ENCODE measurements at regions not wholly inside any gene's neighbourhood (a gene's known extent, or its start where the extent isn't known, plus 50 kb on each side); places are given as distances from the start of the nearest gene placed in this dataset.

DNA sequence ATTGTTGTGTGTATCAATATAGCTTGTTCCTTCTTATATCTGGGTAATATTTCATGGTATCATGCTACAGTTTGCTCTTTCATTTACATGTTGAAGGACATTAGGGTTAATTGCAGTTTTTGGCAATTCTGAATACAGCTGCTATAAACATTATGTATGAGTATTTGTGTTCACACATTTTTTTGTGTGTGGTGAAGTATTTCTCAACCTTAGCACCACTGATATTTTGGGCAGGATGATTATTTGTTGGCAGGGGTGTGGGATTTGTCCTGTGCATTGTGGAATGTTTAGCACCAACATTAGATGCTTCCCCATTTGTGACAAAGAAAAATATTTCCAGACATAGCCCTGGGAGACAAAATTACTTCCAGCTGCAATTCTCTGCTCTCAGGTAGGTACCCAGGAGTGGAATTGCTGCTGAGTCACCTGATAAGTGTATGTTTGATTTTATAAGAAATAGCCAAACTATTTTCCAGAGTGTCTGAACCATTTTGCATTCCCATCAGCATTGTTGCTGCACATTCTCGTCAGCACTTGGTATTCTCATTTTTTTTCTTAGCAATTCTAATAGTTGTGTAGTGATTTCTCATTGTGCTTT is 128.2 kb downstream of the SNX19 start:
- no peak for TF ChIP-seq EZH2 (IDR thresholded peaks at IDR 0.05; ENCODE audit: low read length)
- TF ChIP-seq, protein P1, sequence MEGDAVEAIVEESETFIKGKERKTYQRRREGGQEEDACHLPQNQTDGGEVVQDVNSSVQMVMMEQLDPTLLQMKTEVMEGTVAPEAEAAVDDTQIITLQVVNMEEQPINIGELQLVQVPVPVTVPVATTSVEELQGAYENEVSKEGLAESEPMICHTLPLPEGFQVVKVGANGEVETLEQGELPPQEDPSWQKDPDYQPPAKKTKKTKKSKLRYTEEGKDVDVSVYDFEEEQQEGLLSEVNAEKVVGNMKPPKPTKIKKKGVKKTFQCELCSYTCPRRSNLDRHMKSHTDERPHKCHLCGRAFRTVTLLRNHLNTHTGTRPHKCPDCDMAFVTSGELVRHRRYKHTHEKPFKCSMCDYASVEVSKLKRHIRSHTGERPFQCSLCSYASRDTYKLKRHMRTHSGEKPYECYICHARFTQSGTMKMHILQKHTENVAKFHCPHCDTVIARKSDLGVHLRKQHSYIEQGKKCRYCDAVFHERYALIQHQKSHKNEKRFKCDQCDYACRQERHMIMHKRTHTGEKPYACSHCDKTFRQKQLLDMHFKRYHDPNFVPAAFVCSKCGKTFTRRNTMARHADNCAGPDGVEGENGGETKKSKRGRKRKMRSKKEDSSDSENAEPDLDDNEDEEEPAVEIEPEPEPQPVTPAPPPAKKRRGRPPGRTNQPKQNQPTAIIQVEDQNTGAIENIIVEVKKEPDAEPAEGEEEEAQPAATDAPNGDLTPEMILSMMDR (optimal IDR thresholded peaks at IDR 0.05 in 1 of 3, IDR thresholded peaks at IDR 0.05 in 1 of 3, conservative IDR thresholded peaks at IDR 0.05 in 1 of 3; ENCODE audit: extremely low read depth in 1 of 3, insufficient read depth in 2 of 3, low read length in 3 of 3): no peak
- Histone ChIP-seq H3K79me2 (ENCODE audit: control insufficient read depth, insufficient read depth, low read length) (no peaks in the 10 kb centered on the region), H3K4me3 (ENCODE audit: control insufficient read depth in 2 of 3, extremely low read depth in 1 of 3, insufficient read depth in 2 of 3, low read depth in 1 of 3, low read length in 3 of 3) (no peak overlapping the region), H3K4me2 (ENCODE audit: control insufficient read depth, extremely low read depth, insufficient read depth, low read depth, low read length) (no peak overlapping the region), H3K4me1 (ENCODE audit: control insufficient read depth, extremely low read depth, insufficient read depth, low read length) (peaks cover 19% of the 10 kb centered on the region), H3K36me3 (ENCODE audit: control insufficient read depth in 2 of 2, extremely low read depth in 1 of 2, insufficient read depth in 2 of 2, low read length in 2 of 2) (no peaks in the 10 kb centered on the region), H3K9me1 (ENCODE audit: control insufficient read depth, extremely low read depth, insufficient read depth, low read length) (no peaks in the 10 kb centered on the region), H3K27me3 (ENCODE audit: control insufficient read depth, extremely low read depth, insufficient read depth, low read length) (no peaks in the 10 kb centered on the region), H2AFZ (ENCODE audit: control insufficient read depth, low read length) (no peak overlapping the region), H3K9me3 (ENCODE audit: control insufficient read depth, low read depth, low read length) (no peaks in the 10 kb centered on the region), H3K27ac (ENCODE audit: control insufficient read depth, insufficient read depth, low read length) (no peak overlapping the region), H4K20me1 (ENCODE audit: control insufficient read depth, extremely low read depth, insufficient read depth, low read length) (no peaks in the 10 kb centered on the region), H3K9ac (ENCODE audit: control insufficient read depth, extremely low read depth, insufficient read depth, low read length) (no peak overlapping the region)
- no peak for DNase-seq (ENCODE audit: low read depth, low spot score)
- dilution Hi-C loops (cut with MboI; ENCODE audit: extremely low pct_ligation_motif_present, low sequenced_read_pairs): no loop called here
- FAIRE-seq: no peak

DNA sequence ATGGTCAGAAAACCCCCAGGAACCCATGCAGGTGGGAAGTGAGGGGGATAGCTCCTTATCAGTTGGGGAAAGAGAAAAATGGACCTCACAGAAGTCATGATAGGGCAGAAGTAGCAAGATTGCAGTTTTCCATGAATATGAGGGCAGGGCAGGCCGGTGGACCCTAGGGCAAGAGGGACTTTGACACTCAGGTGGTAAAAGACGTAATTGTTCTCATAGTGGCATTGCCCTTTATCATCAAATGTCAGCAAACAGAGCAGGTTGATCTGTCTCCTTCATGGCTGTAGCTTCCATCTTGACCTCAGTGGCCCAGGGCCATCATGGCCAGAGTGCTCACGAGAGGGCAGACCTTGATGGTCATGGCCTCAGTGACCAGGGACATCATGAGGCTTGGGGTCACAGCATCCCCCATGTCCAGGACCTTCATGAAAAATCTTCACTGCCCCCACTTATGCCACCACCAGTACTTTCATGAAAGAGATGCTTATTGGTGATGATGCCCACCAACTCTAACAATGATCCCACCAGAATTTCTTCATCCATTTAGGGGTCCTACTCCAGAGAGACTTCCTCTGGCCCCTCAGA is 127.1 kb downstream of the SNX19 start:
- no peaks in the 10 kb centered on the region for H4K20me1 ChIP-seq (ENCODE audit: control insufficient read depth, extremely low read depth, insufficient read depth, low read length)
- H3K4me3 ChIP-seq (ENCODE audit: control insufficient read depth in 2 of 3, extremely low read depth in 1 of 3, insufficient read depth in 2 of 3, low read depth in 1 of 3, low read length in 3 of 3): no peak overlapping the region
- H3K4me1 ChIP-seq (ENCODE audit: control insufficient read depth, extremely low read depth, insufficient read depth, low read length): peaks cover 19% of the 10 kb centered on the region
- H3K27me3 ChIP-seq (ENCODE audit: control insufficient read depth, extremely low read depth, insufficient read depth, low read length): no peaks in the 10 kb centered on the region
- no peak overlapping the region for H3K27ac ChIP-seq (ENCODE audit: control insufficient read depth, insufficient read depth, low read length)
- no peak for DNase-seq (ENCODE audit: low read depth, low spot score)
- no peaks in the 10 kb centered on the region for H3K9me3 ChIP-seq (ENCODE audit: control insufficient read depth, low read depth, low read length)
- no peaks in the 10 kb centered on the region for H3K79me2 ChIP-seq (ENCODE audit: control insufficient read depth, insufficient read depth, low read length)
- H3K9ac ChIP-seq (ENCODE audit: control insufficient read depth, extremely low read depth, insufficient read depth, low read length): no peak overlapping the region
- no peak overlapping the region for H3K4me2 ChIP-seq (ENCODE audit: control insufficient read depth, extremely low read depth, insufficient read depth, low read depth, low read length)
- TF ChIP-seq, protein P1 (optimal IDR thresholded peaks at IDR 0.05 in 1 of 3, IDR thresholded peaks at IDR 0.05 in 1 of 3, conservative IDR thresholded peaks at IDR 0.05 in 1 of 3; ENCODE audit: extremely low read depth in 1 of 3, insufficient read depth in 2 of 3, low read length in 3 of 3): no peak
- no peak for TF ChIP-seq EZH2 (IDR thresholded peaks at IDR 0.05; ENCODE audit: low read length)
- H2AFZ ChIP-seq (ENCODE audit: control insufficient read depth, low read length): no peak overlapping the region
- H3K9me1 ChIP-seq (ENCODE audit: control insufficient read depth, extremely low read depth, insufficient read depth, low read length): no peaks in the 10 kb centered on the region
- no peaks in the 10 kb centered on the region for H3K36me3 ChIP-seq (ENCODE audit: control insufficient read depth in 2 of 2, extremely low read depth in 1 of 2, insufficient read depth in 2 of 2, low read length in 2 of 2)
- FAIRE-seq: no peak
- dilution Hi-C loops (cut with MboI; ENCODE audit: extremely low pct_ligation_motif_present, low sequenced_read_pairs): no loop called here
